ENCODE measurements at regions not wholly inside any gene's neighbourhood (a gene's known extent, or its start where the extent isn't known, plus 50 kb on each side); places are given as distances from the start of the nearest gene placed in this dataset.

- TF ChIP-seq POLR2A (IDR thresholded peaks at IDR 0.05; ENCODE audit: low read length), result no peak
- no peak for TF ChIP-seq GATA1 (IDR thresholded peaks at IDR 0.05; ENCODE audit: low read depth, low read length)
Measured at GRCh38 chr21:27149034-27149433, 182.1 kb upstream of the ADAMTS5 start.
